Neural progenitor cell (in vitro differentiated cells): ENCODE measurements at regions not wholly inside any gene's neighbourhood (a gene's known extent, or its start where the extent isn't known, plus 50 kb on each side); places are given as distances from the start of the nearest gene placed in this dataset. TPM values are rescaled to one million over a fixed set of nuclear protein-coding genes. Genes with fewer than 3 reads are reported as not detected.

ENCODE experiments used
- DNase-seq: peaks from one replicate; pipeline ENCODE4 v3.0.0-alpha.2; 2016; ENCODE audit warnings: low spot score
- H2AFZ ChIP-seq: fragments of 200-600 bp; sonication (generic); replicated peaks from 2 replicates; pipeline ENCODE4 v1.6.1; 2016; ENCODE audit warnings: antibody characterized with exemption
- H3F3A ChIP-seq: fragments of 200-600 bp; sonication (generic); 2 replicates; pipeline ENCODE4 v1.6.1; 2016; ENCODE audit warnings: antibody characterized with exemption, low read depth
- H3K27ac ChIP-seq: fragments of 200-600 bp; sonication (generic); 2 replicates; pipeline ENCODE4 v1.5.1; 2016; ENCODE audit warnings: mild to moderate bottlenecking
- H3K27me3 ChIP-seq: fragments of 200-600 bp; sonication (generic); 2 replicates; pipeline ENCODE4 v1.6.1; 2016; ENCODE audit warnings: mild to moderate bottlenecking, moderate library complexity
- H3K36me3 ChIP-seq: fragments of 200-600 bp; sonication (generic); 2 replicates; pipeline ENCODE4 v1.5.1; 2016
- H3K4me1 ChIP-seq: fragments of 200-600 bp; sonication (generic); 2 replicates; pipeline ENCODE4 v1.6.1; 2016; ENCODE audit warnings: mixed run types
- H3K4me2 ChIP-seq: fragments of 200-600 bp; sonication (generic); 2 replicates; pipeline ENCODE4 v1.6.1; 2016
- H3K4me3 ChIP-seq: fragments of 200-600 bp; sonication (generic); 2 replicates; pipeline ENCODE4 v1.5.1; 2016
- H3K79me2 ChIP-seq: fragments of 200-600 bp; sonication (generic); 2 replicates; pipeline ENCODE4 v1.6.1; 2016; ENCODE audit warnings: low read depth
- H3K9ac ChIP-seq: fragments of 200-600 bp; sonication (generic); 2 replicates; pipeline ENCODE4 v1.6.1; 2016
- H3K9me3 ChIP-seq: fragments of 200-600 bp; sonication (generic); 2 replicates; pipeline ENCODE4 v1.5.1; 2016; ENCODE audit warnings: low read depth
- H4K20me1 ChIP-seq: fragments of 200-600 bp; sonication (generic); 2 replicates; pipeline ENCODE4 v1.6.1; 2016; ENCODE audit warnings: low read depth
- H3K27ac Mint-ChIP-seq: 3 replicates; pipeline ENCODE4 v1.8.0; 2021; ENCODE audit warnings: mixed read lengths
- H3K27me3 Mint-ChIP-seq: 2 replicates; pipeline ENCODE4 v1.8.0; 2022; ENCODE audit warnings: low read depth, mild to moderate bottlenecking, inconsistent platforms, moderate library complexity, mixed read lengths; ENCODE audit not compliant: insufficient read depth
- H3K36me3 Mint-ChIP-seq: 3 replicates; pipeline ENCODE4 v1.8.0; 2021; ENCODE audit warnings: mixed read lengths
- H3K4me1 Mint-ChIP-seq: 3 replicates; pipeline ENCODE4 v1.8.0; 2021; ENCODE audit warnings: mixed read lengths
- H3K4me3 Mint-ChIP-seq: 3 replicates; pipeline ENCODE4 v1.8.0; 2021; ENCODE audit warnings: mild to moderate bottlenecking, moderate library complexity, mixed read lengths
- H3K9me3 Mint-ChIP-seq: 3 replicates; pipeline ENCODE4 v1.8.0; 2020; ENCODE audit warnings: mixed read lengths
- CTCF ChIP-seq: fragments of 200-600 bp; sonication (generic); IDR thresholded peaks from 2 replicates; pipeline ENCODE4 v1.5.1; 2017; ENCODE audit warnings: antibody characterized with exemption, mild to moderate bottlenecking
- EZH2 ChIP-seq: fragments of 200-600 bp; sonication (generic); IDR thresholded peaks from 2 replicates; pipeline ENCODE4 v1.6.1; 2017; ENCODE audit warnings: antibody characterized with exemption, mild to moderate bottlenecking, moderate library complexity
- EZH2phosphoT487 ChIP-seq: fragments of 200-600 bp; sonication (generic); IDR thresholded peaks from 2 replicates; pipeline ENCODE4 v1.6.1; 2017; ENCODE audit warnings: antibody characterized with exemption
- small RNA-seq: library from RNA; depleted of rRNA; stranded (forward); fragments of <200 nt; gene quantifications from one replicate; pipeline ENCODE3, GENCODE V24; 2015

GRCh38 chr3:181050738-181051137 is 61.2 kb upstream of the DNAJC19 start:
- peak; percentile 54 for DNase-seq
- TF ChIP-seq EZH2 (no peak), EZH2phosphoT487 (no peak), CTCF (no peak)
- Mint-ChIP-seq H3K4me3 (no peak overlapping the region), H3K27ac (peak overlapping the region; percentile 39), H3K27me3 (peaks cover 2% of the 10 kb centered on the region), H3K9me3 (peaks cover 11% of the 10 kb centered on the region), H3K4me1 (peaks cover 33% of the 10 kb centered on the region), H3K36me3 (peaks cover 2% of the 10 kb centered on the region)
- H2AFZ ChIP-seq = no peak overlapping the region
- no peaks in the 10 kb centered on the region for H3K79me2 ChIP-seq
- no peaks in the 10 kb centered on the region for H3F3A ChIP-seq
- peaks cover 6% of the 10 kb centered on the region for H3K9me3 ChIP-seq
- peaks cover 8% of the 10 kb centered on the region for H3K4me1 ChIP-seq
- no peaks in the 10 kb centered on the region for H3K27me3 ChIP-seq
- H3K36me3 ChIP-seq = no peaks in the 10 kb centered on the region
- H3K4me3 ChIP-seq = no peak overlapping the region
- no peaks in the 10 kb centered on the region for H4K20me1 ChIP-seq
- no peak overlapping the region for H3K27ac ChIP-seq
- peak overlapping the region; percentile 26 for H3K4me2 ChIP-seq
- no peak overlapping the region for H3K9ac ChIP-seq

GRCh38 chr3:181040030-181040429 is 50.5 kb upstream of the DNAJC19 start:
- Histone ChIP-seq H3K4me1 (no peaks in the 10 kb centered on the region), H3K27ac (no peak overlapping the region), H3K79me2 (no peaks in the 10 kb centered on the region), H3K36me3 (no peaks in the 10 kb centered on the region), H3K27me3 (no peaks in the 10 kb centered on the region), H3K4me2 (no peak overlapping the region), H3F3A (no peaks in the 10 kb centered on the region), H3K9ac (no peak overlapping the region), H4K20me1 (no peaks in the 10 kb centered on the region), H2AFZ (no peak overlapping the region), H3K9me3 (peaks cover 7% of the 10 kb centered on the region), H3K4me3 (no peak overlapping the region)
- no peaks in the 10 kb centered on the region for H3K36me3 Mint-ChIP-seq
- peaks cover 13% of the 10 kb centered on the region for H3K9me3 Mint-ChIP-seq
- no peak overlapping the region for H3K4me3 Mint-ChIP-seq
- no peaks in the 10 kb centered on the region for H3K4me1 Mint-ChIP-seq
- H3K27me3 Mint-ChIP-seq = peaks cover 2% of the 10 kb centered on the region
- no peak for TF ChIP-seq EZH2phosphoT487
- no peak for TF ChIP-seq EZH2
- TF ChIP-seq CTCF = no peak
- no peak overlapping the region for H3K27ac Mint-ChIP-seq
- DNase-seq = no peak

Small RNA genes lying in the stretch of these regions (small RNA-seq; reads per million reads assigned to genes)
- gene AC083904.1 (not detected), gene RNU6-4P (0.14 reads per million)
